Transverse colon (tissue), 4 donors: ENCODE measurements at regions not wholly inside any gene's neighbourhood (a gene's known extent, or its start where the extent isn't known, plus 50 kb on each side); places are given as distances from the start of the nearest gene placed in this dataset.

Experiments
- DNase-seq: peaks from one replicate; pipeline ENCODE4 v3.0.0-alpha.2; 2019
- H3K27ac ChIP-seq, 4 donors: fragments of 200-600 bp; sonication (generic); 2 replicates each; pipeline ENCODE4 v1.5.1; 2016 to 2018; ENCODE audit warnings: inconsistent platforms in 4 of 4
- H3K27me3 ChIP-seq: fragments of 200-600 bp; sonication (generic); 2 replicates; pipeline ENCODE4 v1.5.1; 2017; ENCODE audit warnings: inconsistent platforms
- H3K36me3 ChIP-seq, 4 donors: fragments of 200-600 bp; sonication (generic); 2 replicates each; pipeline ENCODE4 v1.5.1; 2017 to 2019; ENCODE audit warnings: inconsistent platforms in 4 of 4
- H3K4me1 ChIP-seq, 4 donors: fragments of 200-600 bp; sonication (generic); 2 replicates each; pipeline ENCODE4 v1.5.1; 2017 to 2020; ENCODE audit warnings: inconsistent platforms in 4 of 4
- H3K4me3 ChIP-seq, 4 donors: fragments of 200-600 bp; sonication (generic); 1 replicate in 1 of 4; 2 replicates in 3 of 4; pipeline versions ENCODE4 v1.5.1 to v1.6.1; 2017 to 2019; ENCODE audit warnings: inconsistent platforms in 4 of 4
- H3K9me3 ChIP-seq, 2 donors: fragments of 200-600 bp; sonication (generic); 2 replicates each; pipeline ENCODE4 v1.5.1; 2017 to 2019; ENCODE audit warnings: inconsistent platforms in 2 of 2
- EP300 ChIP-seq: sonication (generic); formaldehyde crosslinking; IDR thresholded peaks from one replicate; pipeline ENCODE4 v1.6.1; 2017; ENCODE audit warnings: antibody characterized with exemption, low read depth
- POLR2A ChIP-seq: fragments of 450-650 bp; IDR thresholded peaks from one replicate; pipeline ENCODE4 v1.6.1; 2016; ENCODE audit warnings: antibody characterized with exemption, mild to moderate bottlenecking, moderate library complexity
- POLR2AphosphoS5 ChIP-seq, 3 donors: sonication (generic); formaldehyde crosslinking; IDR thresholded peaks; one replicate each; pipeline ENCODE4 v1.6.1; 2016; ENCODE audit warnings: antibody characterized with exemption in 3 of 3
- WGBS, 2 donors: methylation state at CpG; one replicate each; pipeline ENCODE4 v1.1.5; 2018; ENCODE audit warnings: low coverage in 1 of 2; 5-methylcytosine and 5-hydroxymethylcytosine counted together
- in situ Hi-C, 4 donors: fragments of 200-750 bp; cut with MboI; loops; one replicate each; pipeline versions ENCODE4 v1.15.0 to v1.15.1; 2017; ENCODE audit warnings: low sequenced_read_pairs in 3 of 4, low pct_ligation_motif_present in 1 of 4, low pct_unique_long_range_greater_than_20kb in 1 of 4
- intact Hi-C: fragments of 100-400 bp; cut with DNase I; formaldehyde crosslinking; loops from one replicate; pipeline ENCODE4 v1.15.1; 2023; ENCODE audit warnings: low total_unique reads
- TF ChIP-seq, protein P1 (sequence below), 5 experiments: fragments of 200-600 bp in 3 of 5; fragments of 450-650 bp in 2 of 5; sonication (generic) in 3 of 5; IDR thresholded peaks; 1 replicate in 2 of 5; 2 replicates in 3 of 5; pipeline ENCODE4 v1.5.1; 2016 to 2017; ENCODE audit warnings: antibody characterized with exemption in 5 of 5, inconsistent platforms in 3 of 5, mild to moderate bottlenecking in 2 of 5, moderate library complexity in 1 of 5

DNA sequence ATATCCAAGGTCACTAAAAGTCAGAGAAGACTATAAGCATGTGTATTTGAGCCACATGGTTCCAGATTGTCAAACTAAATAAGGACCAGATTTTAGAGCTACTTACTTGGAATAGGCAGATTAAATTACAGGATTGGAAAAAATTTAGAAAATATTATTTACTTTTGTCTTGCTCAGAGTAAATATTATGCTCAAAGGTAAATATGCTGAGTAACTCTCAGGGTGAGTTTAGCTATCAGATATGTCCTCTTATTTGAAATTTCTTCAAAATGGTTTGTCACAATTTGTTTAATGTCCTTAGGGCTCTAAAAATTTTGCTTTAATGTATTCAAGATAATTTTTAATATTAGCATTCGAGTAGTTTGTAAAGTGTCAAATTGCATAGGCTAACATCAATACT, 2455.2 kb downstream of the PCDH9 start:
- H3K4me3 ChIP-seq: no peak overlapping the region
- in situ Hi-C loops: no loop called here
- H3K9me3 ChIP-seq: no peaks in the 10 kb centered on the region
- no peaks in the 10 kb centered on the region for H3K36me3 ChIP-seq
- no peaks in the 10 kb centered on the region for H3K27me3 ChIP-seq
- no peak for DNase-seq
- WGBS, 2 donors: 85 to 88% methylated on average over 1 of the region's 1 CpG
- no peak overlapping the region for H3K27ac ChIP-seq
- H3K4me1 ChIP-seq: no peaks in the 10 kb centered on the region
- TF ChIP-seq POLR2AphosphoS5 (IDR thresholded peaks at IDR 0.05) (no peak), POLR2A (no peak), EP300 (no peak)
- TF ChIP-seq, protein P1, sequence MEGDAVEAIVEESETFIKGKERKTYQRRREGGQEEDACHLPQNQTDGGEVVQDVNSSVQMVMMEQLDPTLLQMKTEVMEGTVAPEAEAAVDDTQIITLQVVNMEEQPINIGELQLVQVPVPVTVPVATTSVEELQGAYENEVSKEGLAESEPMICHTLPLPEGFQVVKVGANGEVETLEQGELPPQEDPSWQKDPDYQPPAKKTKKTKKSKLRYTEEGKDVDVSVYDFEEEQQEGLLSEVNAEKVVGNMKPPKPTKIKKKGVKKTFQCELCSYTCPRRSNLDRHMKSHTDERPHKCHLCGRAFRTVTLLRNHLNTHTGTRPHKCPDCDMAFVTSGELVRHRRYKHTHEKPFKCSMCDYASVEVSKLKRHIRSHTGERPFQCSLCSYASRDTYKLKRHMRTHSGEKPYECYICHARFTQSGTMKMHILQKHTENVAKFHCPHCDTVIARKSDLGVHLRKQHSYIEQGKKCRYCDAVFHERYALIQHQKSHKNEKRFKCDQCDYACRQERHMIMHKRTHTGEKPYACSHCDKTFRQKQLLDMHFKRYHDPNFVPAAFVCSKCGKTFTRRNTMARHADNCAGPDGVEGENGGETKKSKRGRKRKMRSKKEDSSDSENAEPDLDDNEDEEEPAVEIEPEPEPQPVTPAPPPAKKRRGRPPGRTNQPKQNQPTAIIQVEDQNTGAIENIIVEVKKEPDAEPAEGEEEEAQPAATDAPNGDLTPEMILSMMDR (IDR thresholded peaks at IDR 0.05): no peak
- intact Hi-C loops: no loop called here

- intact Hi-C loops (no loop called here), in situ Hi-C loops (no loop called here)
- WGBS, 2 donors: 65 to 88% methylated on average over 2 to 4 of the region's 4 CpGs
- TF ChIP-seq, protein P1 (IDR thresholded peaks at IDR 0.05): no peak
- Histone ChIP-seq H3K9me3 (peaks cover 0 to 3% of the 10 kb centered on the region in 2 donors), H3K4me1 (no peaks in the 10 kb centered on the region), H3K27ac (no peak overlapping the region), H3K4me3 (no peak overlapping the region), H3K27me3 (no peaks in the 10 kb centered on the region), H3K36me3 (no peaks in the 10 kb centered on the region)
- no peak for DNase-seq
These were observed 2459.4 kb downstream of the PCDH9 start for GRCh38 chr13:64770743-64771142.

- no peaks in the 10 kb centered on the region for H3K27me3 ChIP-seq
- H3K36me3 ChIP-seq: no peaks in the 10 kb centered on the region
- intact Hi-C loops: loop anchor here (1.0 kb wide), 1 partner anchor 14 kb away; no protein-coding TSS in a partner anchor
- in situ Hi-C loops: no loop called here
- no peak for DNase-seq
- peaks cover 0 to 3% of the 10 kb centered on the region in 2 donors for H3K9me3 ChIP-seq
- H3K4me3 ChIP-seq: no peak overlapping the region
- H3K4me1 ChIP-seq: no peaks in the 10 kb centered on the region
- TF ChIP-seq POLR2AphosphoS5 (IDR thresholded peaks at IDR 0.05) (no peak), POLR2A (no peak), EP300 (no peak)
- TF ChIP-seq, protein P1 (IDR thresholded peaks at IDR 0.05): no peak
- H3K27ac ChIP-seq: no peak overlapping the region
- WGBS, 2 donors: 80 to 86% methylated on average over 2 of the region's 2 CpGs
These were observed 2463.1 kb downstream of the PCDH9 start for GRCh38 chr13:64767054-64767453.

- intact Hi-C loops: no loop called here
These were observed 2464.5 kb downstream of the PCDH9 start for GRCh38 chr13:64765636-64766035.

More at GRCh38 chr13:64765636-64766035, 2464.5 kb downstream of the PCDH9 start:
- no peak for TF ChIP-seq EP300
- TF ChIP-seq, protein P1 (IDR thresholded peaks at IDR 0.05): no peak
- no peak for TF ChIP-seq POLR2A
- TF ChIP-seq POLR2AphosphoS5 (IDR thresholded peaks at IDR 0.05): no peak
- Histone ChIP-seq H3K9me3 (peaks cover 0 to 3% of the 10 kb centered on the region in 2 donors), H3K27me3 (no peaks in the 10 kb centered on the region), H3K4me3 (no peak overlapping the region), H3K36me3 (no peaks in the 10 kb centered on the region), H3K4me1 (no peaks in the 10 kb centered on the region), H3K27ac (no peak overlapping the region)
- in situ Hi-C loops: no loop called here
- DNase-seq: no peak
